Endothelial cell of umbilical vein (primary cell): ENCODE measurements at regions not wholly inside any gene's neighbourhood (a gene's known extent, or its start where the extent isn't known, plus 50 kb on each side); places are given as distances from the start of the nearest gene placed in this dataset.

Experiments used
- BruUV-seq: library from RNA; stranded (reverse); fragments of 400-500 nt; replicated peaks from 2 replicates; lab custom pipeline; 2021; lab: Mats Ljungman, UMichigan
- CTCF ChIA-PET: fragments of 300-600, 350-600 bp; sonication (Branson Sonifier 250); formaldehyde crosslinking; loops from one replicate; lab custom pipeline; 2021; ENCODE audit warnings: antibody characterized with exemption, inconsistent platforms; lab: Charles Lee
- POLR2A ChIA-PET: fragments of 300-600, 350-600 bp; sonication (Branson Sonifier 250); formaldehyde crosslinking; loops from one replicate; lab custom pipeline; 2021; ENCODE audit warnings: antibody characterized with exemption, inconsistent platforms; lab: Charles Lee
- DNase-seq: peaks from one replicate; pipeline ENCODE4 v3.0.0-alpha.2; 2011; ENCODE audit warnings: low read depth, low spot score
- FAIRE-seq: peaks from 2 replicates; lab custom pipeline; 2011; peaks lifted over from hg19 to GRCh38; lab: Jason Lieb, UNC
- H2AFZ ChIP-seq: 2 replicates; pipeline ENCODE4 v1.6.0; 2012; ENCODE audit warnings: low read depth, low read length, control low read depth, inconsistent platforms
- H3K27ac ChIP-seq: 2 replicates; pipeline ENCODE4 v1.5.1; 2011; ENCODE audit warnings: low read depth, mild to moderate bottlenecking, control low read depth, low read length, moderate library complexity; ENCODE audit not compliant: insufficient read depth
- H3K27me3 ChIP-seq, 2 experiments: 2 replicates each; pipeline versions ENCODE4 v1.6.0 to v1.6.1; 2011; ENCODE audit warnings: low read length in 2 of 2, mixed read lengths in 1 of 2; ENCODE audit not compliant: control insufficient read depth in 2 of 2, insufficient read depth in 2 of 2
- H3K36me3 ChIP-seq, 2 experiments: 2 replicates in 1 of 2; 3 replicates in 1 of 2; pipeline ENCODE4 v1.5.1; 2011; ENCODE audit warnings: low read length in 2 of 2, mild to moderate bottlenecking in 1 of 2, moderate library complexity in 1 of 2; ENCODE audit not compliant: control insufficient read depth in 2 of 2, insufficient read depth in 2 of 2; ENCODE audit errors: extremely low read depth in 1 of 2
- H3K4me1 ChIP-seq: 3 replicates; pipeline ENCODE4 v1.5.1; 2011; ENCODE audit warnings: mild to moderate bottlenecking, low read length; ENCODE audit not compliant: control insufficient read depth, insufficient read depth; ENCODE audit errors: extremely low read depth
- H3K4me2 ChIP-seq: 2 replicates; pipeline ENCODE4 v1.6.1; 2011; ENCODE audit warnings: low read length, control low read depth, mixed read lengths; ENCODE audit not compliant: insufficient read depth
- H3K4me3 ChIP-seq, 3 experiments: fragments of 200-600 bp in 1 of 3; sonication (generic), shearing (Covaris generic) in 1 of 3; replicated peaks in 1 of 3; 2 replicates each; pipeline ENCODE4 v1.5.1; 2011 to 2016; ENCODE audit warnings: control low read depth in 3 of 3, low read length in 3 of 3, mild to moderate bottlenecking in 2 of 3, inconsistent platforms in 1 of 3, low read depth in 1 of 3, moderate library complexity in 1 of 3; ENCODE audit not compliant: insufficient read depth in 1 of 3
- H3K79me2 ChIP-seq: 2 replicates; pipeline ENCODE4 v1.6.0; 2012; ENCODE audit warnings: low read length, inconsistent platforms; ENCODE audit not compliant: control insufficient read depth, insufficient read depth
- H3K9ac ChIP-seq: replicated peaks from 2 replicates; pipeline ENCODE3; 2011; ENCODE audit warnings: low read length, control low read depth; ENCODE audit not compliant: insufficient read depth; ENCODE audit errors: extremely low read depth
- H3K9me1 ChIP-seq: replicated peaks from 3 replicates; pipeline ENCODE4 v1.6.0; 2011; ENCODE audit warnings: mild to moderate bottlenecking, low read length; ENCODE audit not compliant: control insufficient read depth, insufficient read depth; ENCODE audit errors: extremely low read depth
- H3K9me3 ChIP-seq: replicated peaks from 2 replicates; pipeline ENCODE4 v1.5.1; 2012; ENCODE audit warnings: low read length, inconsistent platforms; ENCODE audit not compliant: control insufficient read depth, insufficient read depth
- H4K20me1 ChIP-seq: replicated peaks from 2 replicates; pipeline ENCODE3; 2011; ENCODE audit warnings: mild to moderate bottlenecking, low read length; ENCODE audit not compliant: control insufficient read depth, insufficient read depth; ENCODE audit errors: extremely low read depth
- CTCF ChIP-seq, 2 donors: IDR thresholded peaks; 1 replicate in 1 of 2; 2 replicates in 1 of 2; pipeline ENCODE4 v1.5.1; 2011; ENCODE audit warnings: low read length in 2 of 2, mild to moderate bottlenecking in 2 of 2, moderate library complexity in 2 of 2, control low read depth in 1 of 2, inconsistent platforms in 1 of 2, low read depth in 1 of 2; ENCODE audit not compliant: insufficient read depth in 1 of 2; ENCODE audit errors: extremely low read depth in 1 of 2
- FOS ChIP-seq: IDR thresholded peaks from 2 replicates; pipeline ENCODE4 v1.6.1; 2011; ENCODE audit warnings: mild to moderate bottlenecking, low read length, moderate library complexity, borderline replicate concordance; ENCODE audit not compliant: insufficient read depth
- GATA2 ChIP-seq: IDR thresholded peaks from 2 replicates; pipeline ENCODE4 v1.7.0; 2011; ENCODE audit warnings: low read depth, mild to moderate bottlenecking, moderate library complexity, mixed read lengths, low read length; ENCODE audit not compliant: insufficient read length, insufficient read depth
- JUN ChIP-seq: IDR thresholded peaks from 2 replicates; pipeline ENCODE4 v1.6.1; 2011; ENCODE audit warnings: borderline replicate concordance, low read depth; ENCODE audit not compliant: insufficient read length, insufficient read depth
- MAX ChIP-seq: IDR thresholded peaks from 2 replicates; pipeline ENCODE4 v1.6.1; 2011; ENCODE audit not compliant: insufficient read depth, insufficient read length
- POLR2A ChIP-seq: IDR thresholded peaks from 2 replicates; pipeline ENCODE4 v1.6.1; 2012; ENCODE audit warnings: low read depth, mild to moderate bottlenecking, control low read depth, low read length
- POLR2AphosphoS5 ChIP-seq: IDR thresholded peaks from 2 replicates; pipeline ENCODE4 v1.6.1; 2012; ENCODE audit warnings: low read depth, mild to moderate bottlenecking, control low read depth, low read length, moderate library complexity; ENCODE audit not compliant: insufficient read depth
- dilution Hi-C: fragments of 300-500 bp; cut with MboI; formaldehyde crosslinking; loops from one replicate; pipeline ENCODE4 v1.15.0; 2019; ENCODE audit warnings: low sequenced_read_pairs; ENCODE audit not compliant: extremely low pct_ligation_motif_present
- intact Hi-C: fragments of 100-400 bp; cut with micrococcal nuclease; formaldehyde crosslinking; loops from one replicate; pipeline ENCODE4 v1.10.0; 2022

GRCh38 chr3:20916951-20917606, 731.1 kb upstream of the SGO1 start:
- no peak for TF ChIP-seq FOS
- no peak overlapping the region for H3K27ac ChIP-seq
- H3K27me3 ChIP-seq, result no peaks in the 10 kb centered on the region
- ChIA-PET POLR2A (no interaction called here), CTCF (no interaction called here)
- H3K4me1 ChIP-seq, result no peaks in the 10 kb centered on the region
- DNase-seq, result no peak
- no peak overlapping the region for H2AFZ ChIP-seq
- H3K9me3 ChIP-seq, result no peaks in the 10 kb centered on the region
- H3K4me2 ChIP-seq, result no peak overlapping the region
- intact Hi-C loops, result no loop called here
- no peak overlapping the region for H3K9ac ChIP-seq
- no peak overlapping the region for H3K4me3 ChIP-seq
- no peak for FAIRE-seq
- H3K79me2 ChIP-seq, result no peaks in the 10 kb centered on the region
- no peaks in the 10 kb centered on the region for H3K36me3 ChIP-seq
- no peaks in the 10 kb centered on the region for H3K9me1 ChIP-seq
- BruUV-seq, result no TSS peak
- H4K20me1 ChIP-seq, result no peaks in the 10 kb centered on the region
- dilution Hi-C loops, result no loop called here

GRCh38 chr3:20914310-20914709, 728.3 kb upstream of the SGO1 start:
- Histone ChIP-seq H4K20me1 (no peaks in the 10 kb centered on the region), H3K4me1 (no peaks in the 10 kb centered on the region), H3K9ac (no peak overlapping the region), H2AFZ (no peak overlapping the region), H3K4me3 (no peak overlapping the region), H3K36me3 (no peaks in the 10 kb centered on the region), H3K27me3 (no peaks in the 10 kb centered on the region), H3K79me2 (no peaks in the 10 kb centered on the region), H3K4me2 (no peak overlapping the region), H3K27ac (no peak overlapping the region), H3K9me1 (no peaks in the 10 kb centered on the region), H3K9me3 (no peaks in the 10 kb centered on the region)
- no TSS peak for BruUV-seq
- intact Hi-C loops, result no loop called here
- dilution Hi-C loops, result no loop called here
- no peak for TF ChIP-seq MAX
- no peak for TF ChIP-seq POLR2A
- TF ChIP-seq CTCF (IDR thresholded peaks at IDR 0.05; ENCODE audit: extremely low read depth in 1 of 2, insufficient read depth in 1 of 2, low read depth in 1 of 2, low read length in 2 of 2), result no peak
- TF ChIP-seq POLR2AphosphoS5, result no peak
- no peak for TF ChIP-seq GATA2
- no peak for TF ChIP-seq JUN
- no peak for TF ChIP-seq FOS
- POLR2A ChIA-PET, result no interaction called here
- DNase-seq, result no peak
- no peak for FAIRE-seq
- CTCF ChIA-PET, result no interaction called here
